HG02798 (cell line): ENCODE measurements at regions not wholly inside any gene's neighbourhood (a gene's known extent, or its start where the extent isn't known, plus 50 kb on each side); places are given as distances from the start of the nearest gene placed in this dataset.
A peak's percentile ranks its signal among the peaks of the same experiment; 100 is the strongest.
"Not testable (repeated sequence)": the region's sequence is repeated elsewhere in the genome, so short reads cannot be mapped to it uniquely, and the experiment has no call there.

ENCODE experiments used
- ATAC-seq: cut with Tn5 transposase; IDR thresholded peaks from one replicate; pipeline ENCODE4 v1.9.1; 2021; ENCODE audit warnings: mild to moderate bottlenecking; ENCODE audit not compliant: unreplicated experiment, poor library complexity

DNA sequence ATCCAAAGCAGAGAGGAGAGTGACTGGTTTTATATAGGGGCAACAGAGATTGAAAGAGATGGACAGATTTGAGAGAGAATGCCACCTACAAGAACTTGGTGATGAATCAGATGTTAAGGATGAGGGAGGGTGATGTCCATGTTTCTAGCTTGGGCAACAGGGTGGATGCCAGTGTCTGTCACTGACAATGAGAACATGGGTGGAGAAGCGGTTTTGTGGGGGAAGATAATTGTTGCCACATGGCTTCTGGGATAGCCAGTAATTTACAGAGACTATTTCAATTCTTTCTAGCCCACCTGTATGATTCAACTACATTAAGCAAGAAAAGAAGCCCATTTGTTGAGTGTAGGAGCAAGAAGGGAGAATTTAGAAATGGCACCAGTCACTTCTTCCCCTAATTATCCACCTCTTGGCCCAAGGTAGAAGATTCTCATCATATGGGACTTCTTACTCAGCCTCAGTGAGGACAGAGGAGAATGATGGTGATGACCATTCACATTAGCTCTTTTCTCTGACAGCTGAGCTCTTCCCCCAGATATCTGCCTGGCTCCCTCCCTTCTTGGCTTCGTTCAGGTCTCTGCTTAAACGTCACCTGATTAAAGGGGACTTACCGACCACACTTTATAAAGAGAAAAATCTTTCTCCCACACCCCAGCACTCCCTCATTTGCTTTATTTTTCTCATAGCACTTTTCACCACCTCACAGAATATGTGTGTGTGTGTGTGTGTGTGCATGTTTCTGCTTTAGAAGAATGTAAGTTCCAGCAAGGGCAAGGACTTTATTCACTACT is 117.8 kb downstream of the DUSP6 start:
- no peak for ATAC-seq

DNA sequence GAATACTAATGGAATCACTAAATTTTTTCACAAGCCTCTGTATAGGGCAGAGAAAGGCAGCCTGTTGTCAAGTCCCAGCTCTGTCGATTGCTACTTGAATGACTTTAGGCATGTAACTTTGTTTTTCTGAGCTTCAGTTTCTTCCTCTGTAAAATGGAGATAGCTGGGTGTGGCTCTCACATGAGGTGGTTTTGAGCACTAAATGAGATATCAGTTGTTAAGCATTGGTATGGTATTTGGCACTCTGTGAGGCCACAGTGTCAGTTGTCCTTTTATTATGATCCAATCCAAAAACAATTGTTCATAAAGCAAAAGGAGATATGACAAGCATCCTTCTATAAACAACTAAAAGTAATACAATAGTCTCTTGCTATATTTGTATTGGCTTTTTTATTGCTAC is 120.6 kb downstream of the DUSP6 start:
- ATAC-seq: no peak

DNA sequence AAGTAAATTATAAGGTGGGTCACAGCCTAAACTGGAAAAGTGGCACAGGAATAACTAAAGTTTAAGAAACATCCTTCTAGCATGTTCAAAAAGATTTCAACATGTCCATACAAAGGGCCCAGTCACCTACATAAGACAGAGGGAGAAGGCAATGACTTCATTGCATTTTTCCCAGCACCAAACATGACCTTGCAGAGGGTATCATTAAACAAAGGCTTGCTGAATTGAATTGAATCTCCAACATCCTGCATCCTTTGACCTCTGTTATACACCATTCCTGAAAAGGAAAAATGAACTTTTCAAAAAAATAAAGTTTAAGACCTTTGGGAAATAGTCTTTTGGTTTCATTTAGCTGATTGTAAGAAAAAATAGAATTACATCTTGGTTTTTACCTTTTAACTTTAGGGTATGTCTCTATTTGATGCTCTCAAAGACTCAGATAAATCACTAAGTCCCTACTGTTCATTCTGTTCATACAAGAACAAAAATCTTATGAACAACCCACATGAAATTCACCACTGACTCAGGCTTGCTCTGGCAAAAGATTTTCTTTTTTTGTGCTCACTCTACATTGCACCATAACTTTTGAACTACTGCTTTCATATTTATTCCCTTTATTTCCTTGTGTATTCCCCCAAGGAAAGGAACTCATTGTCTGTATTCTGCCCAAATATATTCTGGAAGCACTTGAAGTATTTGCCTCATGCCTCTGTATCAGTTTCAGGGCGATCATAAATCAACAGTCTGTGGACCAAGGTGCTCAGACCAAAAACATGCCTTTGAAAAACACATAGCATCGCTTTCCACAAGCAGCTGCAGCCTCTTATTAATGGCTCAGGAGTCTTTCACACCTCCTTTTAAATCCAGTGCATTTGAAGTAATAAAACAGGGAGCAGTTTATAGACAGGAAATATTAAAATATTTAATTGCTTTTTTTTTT is 121.7 kb downstream of the DUSP6 start:
- no peak for ATAC-seq

DNA sequence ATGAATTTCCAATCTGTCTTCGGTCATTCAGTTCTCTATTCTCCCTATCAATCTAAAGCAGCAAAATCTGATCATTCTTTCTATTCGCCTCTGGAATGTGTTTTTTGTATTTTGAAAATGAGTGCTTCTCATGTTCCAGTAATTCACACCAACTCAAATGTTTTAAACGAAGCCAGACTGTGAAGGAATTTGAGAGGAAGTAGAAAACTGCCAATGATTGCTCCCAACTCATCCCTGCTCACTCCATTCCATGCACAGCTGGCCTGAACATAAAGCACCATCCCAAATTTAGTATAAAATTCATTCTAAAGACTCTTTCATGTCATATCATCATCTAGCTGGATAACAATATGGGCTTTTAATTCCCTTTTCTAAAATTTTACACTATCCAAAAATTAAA is 123.8 kb downstream of the DUSP6 start:
- ATAC-seq: no peak

DNA sequence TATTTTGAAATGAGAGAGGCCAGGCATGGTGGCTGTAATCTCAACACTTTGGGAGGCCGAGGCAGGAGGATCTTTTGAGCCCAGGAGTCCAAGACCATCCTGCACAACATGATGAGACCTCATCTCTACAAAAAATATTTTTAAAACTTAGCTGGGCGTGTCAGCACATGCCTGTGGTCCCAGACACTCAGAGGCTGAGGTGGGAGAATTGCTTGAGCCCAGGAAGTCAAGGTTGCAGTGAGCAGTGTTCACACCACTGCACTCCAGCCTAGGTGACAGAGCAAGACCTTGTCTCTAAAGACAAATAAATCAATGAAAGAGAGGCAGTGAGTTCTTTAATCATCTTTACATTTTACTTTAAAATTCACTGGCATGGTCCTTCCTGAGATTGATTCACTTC is 124.5 kb downstream of the DUSP6 start:
- ATAC-seq: no peak

DNA sequence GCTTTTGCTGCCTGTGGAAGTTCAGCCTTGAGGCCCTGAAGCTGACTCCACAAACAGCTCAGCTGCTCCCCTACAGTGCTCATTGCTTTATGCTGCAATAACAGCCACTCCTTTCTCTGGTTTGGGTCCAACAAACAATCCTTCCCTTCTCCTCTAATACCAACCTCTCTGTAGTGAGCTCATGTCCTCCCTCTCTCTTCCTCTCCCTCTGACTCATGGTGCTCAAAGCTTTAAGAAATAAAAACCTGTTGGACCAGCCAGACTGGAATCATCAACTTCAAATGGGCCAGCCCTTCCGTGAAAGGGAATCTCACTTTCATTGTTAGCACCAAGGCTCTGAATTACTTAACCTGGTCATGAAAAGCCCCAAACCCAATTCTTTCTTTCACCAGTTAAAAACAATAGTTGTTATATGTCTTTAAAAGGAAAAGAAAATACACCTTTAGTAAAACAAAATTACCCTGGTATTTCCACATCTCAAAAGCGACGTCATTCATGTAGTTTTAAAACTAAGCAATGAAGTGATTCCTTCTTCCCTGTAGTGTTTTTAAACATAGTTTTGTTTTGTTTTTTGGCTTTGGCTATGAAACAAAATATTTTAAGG is 126.4 kb downstream of the DUSP6 start:
- ATAC-seq: peak; percentile 50

DNA sequence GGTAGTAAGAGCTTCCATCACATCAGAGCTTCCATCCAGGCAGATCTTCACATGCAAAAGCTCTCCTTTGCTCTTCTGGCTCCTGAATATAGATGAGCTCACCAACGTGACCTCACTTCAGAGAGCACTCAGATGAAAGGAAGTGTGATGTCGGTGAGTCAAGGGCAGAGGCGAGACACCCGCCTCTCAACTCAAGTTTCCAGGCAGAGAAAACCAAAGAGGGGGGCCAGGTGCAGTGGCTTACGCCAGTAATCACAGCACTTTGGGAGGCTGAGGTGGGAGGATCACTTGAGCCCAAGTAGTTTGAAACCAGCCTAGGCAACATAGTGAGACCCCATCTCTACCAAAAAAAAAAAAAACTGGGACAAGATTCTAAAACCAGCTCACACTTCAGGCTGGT is 126.9 kb downstream of the DUSP6 start:
- peak; percentile 72 for ATAC-seq

DNA sequence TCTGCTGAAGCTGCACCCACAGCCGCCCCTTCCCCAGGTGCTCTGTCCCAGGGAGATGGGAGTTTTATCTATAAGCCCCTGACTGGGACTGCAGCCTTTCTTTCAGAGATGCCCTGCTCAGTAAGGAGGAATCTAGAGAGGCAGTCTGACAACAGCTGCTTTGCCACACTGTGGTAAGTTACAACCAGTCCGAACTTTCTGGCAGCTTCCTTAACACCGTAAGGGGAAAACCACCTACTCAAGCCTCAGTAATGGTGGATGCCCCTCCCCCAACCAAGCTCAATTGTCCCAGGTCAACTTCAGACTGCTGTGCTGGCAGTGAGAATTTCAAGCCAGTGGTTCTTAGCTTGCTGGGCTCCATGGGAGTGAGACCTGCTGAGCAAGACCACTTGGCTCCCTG is 129.7 kb downstream of the DUSP6 start:
- not testable (repeated sequence) for ATAC-seq

DNA sequence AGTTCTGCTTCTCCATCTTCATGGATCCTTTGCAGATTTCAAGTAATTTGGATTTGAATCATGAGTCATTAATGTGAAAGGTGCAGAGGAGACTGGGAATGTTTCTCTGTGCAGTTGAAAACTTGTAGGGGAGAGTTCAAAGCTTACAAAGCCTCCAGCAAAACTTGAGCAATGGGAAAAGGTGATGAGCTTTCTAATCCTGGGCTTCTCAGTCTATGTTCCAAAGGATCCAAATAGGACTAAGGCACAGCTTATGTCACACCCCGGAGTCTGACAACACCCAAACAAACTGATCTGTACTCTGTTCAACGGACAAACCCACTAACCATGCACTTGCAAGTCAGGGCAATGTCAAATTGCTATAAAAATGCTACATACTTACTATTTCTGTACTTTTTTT is 134.8 kb downstream of the DUSP6 start:
- no peak for ATAC-seq

DNA sequence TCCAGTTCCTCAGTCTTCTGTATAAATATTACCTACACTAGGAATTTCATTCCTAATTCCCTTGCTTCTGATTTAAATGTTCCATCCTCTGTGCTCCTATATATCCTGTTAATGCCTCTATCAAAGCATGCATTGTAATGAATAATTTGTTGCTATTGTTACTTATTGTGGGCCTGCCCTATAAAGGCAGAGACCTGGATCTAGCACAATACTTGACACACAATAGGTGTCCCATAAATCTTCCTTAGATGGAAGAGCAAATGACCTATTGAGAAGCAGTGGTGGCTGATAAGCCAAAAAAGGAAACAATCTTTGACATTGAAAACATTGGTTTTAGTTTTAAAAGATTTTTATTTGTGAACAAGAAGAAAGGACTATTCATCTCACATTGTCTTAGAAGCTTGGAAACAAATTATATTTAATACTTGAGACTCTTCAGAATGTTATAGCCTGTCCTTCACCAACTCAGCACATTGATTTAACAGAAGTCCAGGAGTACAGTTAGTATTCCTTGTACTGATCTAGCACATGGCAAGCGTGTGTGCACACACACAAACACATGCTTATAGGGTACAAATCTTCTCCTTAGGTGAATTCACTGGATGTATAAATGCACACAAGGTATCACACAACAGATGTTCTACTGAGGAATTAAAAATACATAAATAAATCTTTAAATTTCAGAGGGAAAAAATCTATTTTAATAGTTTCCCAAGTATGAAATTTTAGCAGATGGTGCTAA is 135.9 kb downstream of the DUSP6 start:
- ATAC-seq: no peak

DNA sequence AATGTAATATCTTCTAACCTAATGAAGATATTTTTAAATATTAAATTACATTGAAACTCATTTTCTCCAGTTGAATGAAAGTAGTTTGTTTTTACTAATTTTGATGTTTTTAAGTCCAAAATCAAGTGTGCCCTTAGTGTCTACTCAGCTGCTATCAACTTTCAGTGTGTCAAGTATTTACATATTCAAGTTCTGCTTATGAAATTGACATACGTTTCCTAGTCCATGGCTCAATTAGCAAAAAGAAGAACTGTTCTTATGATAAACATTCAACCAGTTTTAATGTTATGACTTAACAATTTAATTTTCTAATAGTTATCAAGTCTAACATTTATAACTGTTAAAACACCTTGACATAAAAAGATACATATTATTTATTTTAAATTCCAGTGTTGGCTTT is 137.1 kb downstream of the DUSP6 start:
- ATAC-seq: no peak

DNA sequence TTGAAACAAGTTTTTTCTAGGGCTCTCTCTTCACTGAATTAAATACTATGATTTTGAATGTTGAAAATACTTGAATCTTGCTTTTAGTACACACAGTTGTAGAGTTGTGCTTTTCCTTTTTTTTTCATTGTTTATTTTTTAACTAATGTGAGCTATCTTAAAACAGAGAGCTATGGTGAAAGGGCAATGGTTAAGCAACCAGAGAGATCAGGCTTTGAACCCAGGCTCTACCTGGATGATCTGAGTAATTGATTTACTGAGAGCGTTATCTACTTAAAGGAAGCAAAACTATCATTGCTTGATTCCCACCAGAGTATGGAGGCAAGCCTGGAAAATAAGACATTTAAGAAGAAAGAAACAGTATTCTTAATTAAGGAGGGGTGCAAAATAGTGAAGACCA is 138.6 kb downstream of the DUSP6 start:
- ATAC-seq: no peak

DNA sequence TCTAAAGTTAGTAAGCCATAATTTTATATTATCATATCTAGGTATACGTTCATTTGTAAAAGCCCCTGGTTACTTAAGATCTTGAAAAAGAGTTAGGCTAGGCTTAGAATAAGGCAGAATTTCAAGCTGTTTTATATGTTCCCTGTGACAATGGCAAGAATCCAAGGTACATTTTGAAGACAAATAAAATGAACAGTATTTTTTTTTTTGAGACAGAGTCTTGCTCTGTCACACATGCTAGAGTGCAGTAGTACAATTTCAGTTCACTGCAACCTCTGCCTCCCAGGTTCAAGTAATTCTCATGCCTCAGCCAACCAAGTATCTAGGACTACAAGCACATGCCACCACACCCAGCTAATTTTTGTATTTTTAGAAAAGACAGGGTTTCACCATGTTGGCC is 139.2 kb downstream of the DUSP6 start:
- ATAC-seq: no peak

DNA sequence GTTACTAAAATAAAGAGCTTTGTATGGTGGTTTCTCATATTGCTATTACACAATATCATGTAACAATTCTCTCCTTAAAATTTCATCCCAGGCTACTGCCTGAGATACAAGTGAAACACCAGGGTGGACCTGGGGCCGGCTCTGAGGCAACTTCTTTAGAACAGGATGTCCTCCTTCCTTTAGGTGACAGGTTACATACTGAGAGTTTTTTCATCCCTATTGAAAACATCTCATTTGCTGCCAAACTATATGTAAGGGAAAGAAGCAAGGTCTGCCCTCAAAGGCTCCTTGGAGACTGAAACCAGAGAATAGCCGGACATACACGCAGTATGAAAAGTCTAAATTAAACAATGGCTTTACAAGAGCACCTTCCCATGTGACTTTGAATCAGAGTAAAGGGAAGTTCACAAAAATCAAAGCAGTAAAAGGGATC is 139.9 kb downstream of the DUSP6 start:
- no peak for ATAC-seq

DNA sequence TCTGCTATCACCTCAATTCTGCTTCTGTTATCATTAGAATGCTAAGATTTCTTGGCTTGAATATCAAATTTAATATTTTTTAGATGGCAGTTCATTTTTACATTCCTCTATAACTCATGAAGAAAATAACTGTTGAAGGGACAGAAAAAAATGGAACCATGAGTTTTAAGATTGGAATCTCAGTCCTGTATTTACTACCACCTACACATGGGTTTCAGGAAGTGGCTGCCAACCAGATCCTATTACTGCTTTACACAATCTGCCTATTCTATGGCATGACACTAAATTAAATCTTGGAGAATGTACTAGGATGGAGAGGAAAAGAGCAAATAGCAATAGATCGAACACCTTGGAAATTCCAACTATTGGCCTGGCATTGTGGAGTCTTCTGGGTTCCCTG is 140.8 kb downstream of the DUSP6 start:
- no peak for ATAC-seq

DNA sequence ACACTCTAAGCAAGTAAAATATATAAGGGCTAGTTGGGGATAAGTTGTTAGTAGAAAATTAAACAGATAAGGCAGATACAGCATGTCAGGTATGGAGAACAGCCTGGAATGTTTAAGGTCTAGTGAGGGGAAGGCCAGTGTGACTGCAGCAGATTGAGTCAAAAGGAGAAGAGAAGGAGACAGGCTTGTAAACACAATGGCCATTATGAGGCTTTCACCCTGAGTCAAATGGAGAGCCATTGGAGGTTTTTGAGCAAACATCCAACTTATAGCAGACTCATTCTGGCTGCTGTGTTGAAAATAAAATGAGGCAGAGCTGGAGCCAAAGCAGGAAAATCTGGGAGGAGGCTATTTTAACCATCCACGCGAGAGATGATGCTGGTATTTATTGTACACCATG is 142.0 kb downstream of the DUSP6 start:
- ATAC-seq: no peak

DNA sequence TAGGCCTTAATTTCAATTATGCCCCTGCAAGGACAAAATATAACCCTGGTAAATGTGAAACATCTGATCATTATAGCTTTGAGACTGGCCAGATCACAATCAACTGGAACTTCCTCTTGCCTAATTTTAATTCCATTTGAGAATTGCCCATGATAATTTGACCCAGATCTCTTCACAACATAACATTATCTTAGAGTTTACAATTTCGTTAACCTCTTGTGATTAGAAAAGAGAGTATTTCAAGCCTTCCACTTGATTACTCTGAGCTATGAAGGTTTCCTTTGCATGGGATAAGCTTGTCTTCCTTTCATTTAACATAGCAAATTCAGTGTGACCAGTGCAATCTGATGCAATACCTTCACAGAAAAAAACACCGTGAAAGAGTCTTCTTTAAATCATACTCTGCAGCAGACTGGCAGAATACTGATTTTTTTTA is 143.6 kb downstream of the DUSP6 start:
- ATAC-seq: no peak

DNA sequence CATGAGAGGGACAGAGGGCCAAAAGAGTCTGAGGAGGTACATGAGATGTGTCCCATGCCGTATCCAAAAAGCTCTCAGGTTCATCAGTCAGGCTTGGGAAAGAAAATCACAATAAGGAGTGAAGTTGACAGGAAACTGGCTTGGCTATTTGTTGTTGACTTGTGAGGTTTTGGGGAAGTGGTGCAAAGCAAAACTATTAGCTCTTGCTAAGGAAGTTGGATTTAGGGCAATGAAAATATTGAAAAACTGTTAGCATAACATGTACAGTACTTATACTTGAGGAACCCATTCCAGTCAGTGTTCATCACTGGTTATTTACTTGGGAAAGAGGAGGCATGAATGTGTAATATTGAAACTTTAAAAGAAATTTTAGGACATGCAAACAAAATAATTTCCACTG is 145.9 kb downstream of the DUSP6 start:
- ATAC-seq: no peak

DNA sequence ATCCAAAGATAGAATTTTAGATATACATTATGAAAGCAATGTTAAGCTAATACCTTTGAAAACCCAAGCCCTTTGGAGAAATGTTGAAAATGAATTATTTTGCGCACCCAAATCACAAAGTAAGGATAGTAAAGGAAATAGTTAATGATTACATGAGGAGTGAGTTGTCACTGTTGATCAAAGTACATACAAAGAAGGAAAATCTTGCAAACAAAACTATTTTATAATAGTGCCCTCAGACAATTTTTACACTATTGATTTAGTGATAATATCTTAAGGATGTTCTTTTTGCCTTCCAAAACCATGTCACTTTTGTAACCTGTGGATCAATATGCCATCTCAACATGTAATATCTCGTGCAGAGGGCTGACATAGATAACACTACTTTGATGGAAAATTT is 146.8 kb downstream of the DUSP6 start:
- no peak for ATAC-seq

DNA sequence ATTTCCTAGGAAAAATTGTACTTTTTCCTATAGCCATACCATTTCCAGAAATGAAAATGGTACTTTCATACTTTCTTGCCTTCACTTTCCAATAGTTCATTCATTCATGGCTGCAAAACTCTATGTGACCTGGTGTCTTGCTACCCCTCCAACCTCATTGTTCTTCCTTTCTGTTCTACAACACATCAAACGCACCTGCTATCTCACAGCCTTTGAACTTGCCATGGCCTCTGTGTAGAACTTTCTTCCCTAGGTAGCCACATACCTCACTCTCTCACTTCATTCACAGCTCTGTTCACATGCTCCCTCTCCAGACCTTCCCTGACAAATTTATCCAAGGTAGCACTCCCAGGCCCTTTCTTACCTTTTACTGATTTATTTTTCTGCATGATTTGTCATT is 149.2 kb downstream of the DUSP6 start:
- ATAC-seq: no peak
